CD1c-positive myeloid dendritic cell (primary cell): ENCODE measurements at regions not wholly inside any gene's neighbourhood (a gene's known extent, or its start where the extent isn't known, plus 50 kb on each side); places are given as distances from the start of the nearest gene placed in this dataset.

Source experiments
- DNase-seq: peaks from one replicate; pipeline ENCODE4 v3.0.0-alpha.2; 2016; ENCODE audit errors: extremely low spot score

- no peak for DNase-seq
Observed at GRCh38 chr17:14762736-14763479, 462.0 kb downstream of the HS3ST3B1 start.

- no peak for DNase-seq
Observed at GRCh38 chr17:14760719-14761411, 460.0 kb downstream of the HS3ST3B1 start.

DNA sequence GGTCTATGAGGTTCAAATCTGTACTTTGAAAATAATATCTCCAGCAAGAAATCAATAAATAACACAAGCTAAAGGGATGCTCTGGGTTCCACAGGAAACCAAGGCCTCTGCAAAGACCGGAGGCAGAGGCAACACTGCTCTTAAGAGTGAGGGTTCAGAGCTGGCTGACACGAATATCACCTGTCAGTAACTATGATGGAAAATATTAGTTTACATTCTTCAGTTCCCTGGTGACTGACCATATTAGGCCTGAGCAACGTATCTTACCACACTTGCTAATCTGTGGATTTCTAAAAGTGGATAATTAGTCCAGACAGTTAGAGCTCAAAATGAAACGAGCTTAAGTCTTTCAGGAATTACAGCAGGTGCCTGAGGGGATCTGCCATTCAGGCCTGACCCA, 459.3 kb downstream of the HS3ST3B1 start:
- no peak for DNase-seq

- DNase-seq, result no peak
Observed at GRCh38 chr17:14759325-14759724, 458.4 kb downstream of the HS3ST3B1 start.

DNA sequence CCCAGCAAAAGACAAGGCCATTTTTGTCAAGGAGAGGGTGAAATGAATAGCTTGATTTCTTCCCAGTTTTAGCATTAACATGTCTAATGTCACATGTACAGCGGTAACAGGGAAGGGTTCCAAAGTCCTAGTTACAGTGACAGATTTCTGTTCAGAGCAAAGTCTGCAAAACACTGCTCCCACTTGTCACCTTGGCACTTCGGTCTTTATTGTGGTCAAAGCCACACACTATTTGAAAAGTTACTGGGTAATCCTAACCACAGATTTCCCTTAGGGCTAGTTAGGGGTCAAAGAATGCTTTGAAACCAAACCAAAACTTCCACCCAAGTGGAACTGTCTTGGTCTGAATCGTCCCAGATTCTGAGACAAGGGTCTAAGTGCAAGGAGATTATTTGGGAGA, 455.6 kb downstream of the HS3ST3B1 start:
- DNase-seq, result no peak

DNA sequence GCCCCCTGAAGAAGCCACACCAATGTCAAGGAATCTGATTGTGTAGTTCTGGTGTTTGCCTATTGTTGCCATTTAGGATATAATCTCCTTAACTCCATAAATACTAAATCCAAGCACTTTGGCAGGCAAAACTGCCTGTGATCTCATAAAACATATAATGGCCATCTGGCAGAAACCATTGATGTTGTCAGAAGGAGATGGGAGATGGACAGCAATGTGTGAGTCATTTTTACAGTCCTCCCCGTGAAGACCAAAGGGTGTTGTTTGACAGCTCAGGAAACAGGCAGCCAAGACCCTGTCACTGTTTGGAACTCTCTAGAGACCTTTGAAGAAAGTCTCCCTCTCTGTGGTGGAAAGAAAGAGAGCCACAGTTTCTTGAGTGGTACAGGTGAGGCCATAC, 454.1 kb downstream of the HS3ST3B1 start:
- DNase-seq, result no peak

DNA sequence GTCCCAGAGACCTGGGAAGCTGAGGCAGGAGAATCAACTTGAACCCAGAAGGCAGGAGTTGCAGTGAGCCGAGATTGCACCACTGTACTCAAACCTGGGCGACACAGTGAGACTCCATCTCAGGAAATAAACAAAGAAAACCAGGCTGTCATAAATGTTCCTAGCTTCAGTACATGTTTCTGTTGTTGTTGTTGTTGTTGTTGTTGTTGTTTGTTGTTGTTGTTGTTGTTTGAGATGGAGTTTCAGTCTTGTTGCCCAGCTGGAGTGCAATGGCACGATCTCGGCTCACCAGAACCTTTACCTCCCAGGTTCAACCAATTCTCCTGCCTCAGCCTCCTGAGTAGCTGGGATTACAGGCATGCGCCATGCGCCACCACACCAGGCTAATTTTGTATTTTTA, 452.5 kb downstream of the HS3ST3B1 start:
- no peak for DNase-seq

DNA sequence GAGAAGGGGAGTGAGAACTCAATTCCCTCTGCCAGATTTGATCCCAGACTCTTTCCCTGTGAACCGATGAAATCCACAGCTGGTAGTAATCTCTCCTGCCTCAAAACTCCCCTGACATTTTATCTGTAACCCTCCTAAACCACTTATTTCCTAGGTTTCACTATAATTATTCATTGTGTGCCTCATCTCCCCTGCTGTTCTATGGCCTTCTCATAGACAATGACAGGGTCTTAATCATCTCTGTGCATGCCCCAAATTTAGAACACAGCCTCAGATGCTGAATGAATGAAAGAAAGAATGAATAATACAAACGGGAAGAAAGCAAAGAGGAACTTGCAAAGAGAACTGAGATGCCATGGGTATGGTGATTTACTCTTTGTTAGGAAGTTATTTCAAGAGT, 451.1 kb downstream of the HS3ST3B1 start:
- DNase-seq, result no peak

GRCh38 chr17:14750866-14751265, 450.0 kb downstream of the HS3ST3B1 start:
- no peak for DNase-seq

- no peak for DNase-seq
Observed at GRCh38 chr17:14749269-14749668, 448.4 kb downstream of the HS3ST3B1 start.

DNA sequence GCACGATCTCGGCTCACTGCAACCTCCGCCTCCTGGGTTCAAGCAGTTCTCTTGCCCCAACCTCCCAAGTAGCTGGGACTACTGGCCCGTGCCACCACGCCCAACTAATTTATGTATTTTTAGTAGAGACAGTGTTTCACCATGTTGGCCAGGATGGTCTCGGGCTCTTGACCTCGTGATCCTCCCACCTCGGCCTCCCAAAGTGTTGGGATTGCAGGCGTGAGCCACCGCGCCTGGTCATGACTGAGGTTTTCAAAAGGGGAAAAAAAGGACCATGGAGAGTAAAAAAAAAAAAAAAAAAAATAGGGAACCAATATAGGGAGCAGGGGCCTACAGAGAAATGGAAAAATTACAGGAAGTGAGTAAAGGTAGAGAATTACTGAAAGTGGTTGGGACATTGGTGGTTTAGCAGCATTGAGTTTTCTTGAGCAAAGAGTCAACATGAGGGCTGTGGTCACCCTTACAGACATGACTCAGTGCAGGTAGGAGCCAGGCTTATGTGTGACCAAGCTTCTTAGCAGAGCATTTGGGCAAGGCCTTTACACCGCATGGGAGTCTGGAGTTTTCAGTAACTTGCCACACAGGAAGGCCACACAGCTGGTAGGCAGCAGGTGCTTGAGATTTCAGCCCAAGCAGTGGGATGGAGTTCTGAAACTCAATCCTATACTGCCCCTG, 447.3 kb downstream of the HS3ST3B1 start:
- peak; percentile 62 for DNase-seq

- no peak for DNase-seq
Observed at GRCh38 chr17:14747603-14747950, 446.7 kb downstream of the HS3ST3B1 start.

DNA sequence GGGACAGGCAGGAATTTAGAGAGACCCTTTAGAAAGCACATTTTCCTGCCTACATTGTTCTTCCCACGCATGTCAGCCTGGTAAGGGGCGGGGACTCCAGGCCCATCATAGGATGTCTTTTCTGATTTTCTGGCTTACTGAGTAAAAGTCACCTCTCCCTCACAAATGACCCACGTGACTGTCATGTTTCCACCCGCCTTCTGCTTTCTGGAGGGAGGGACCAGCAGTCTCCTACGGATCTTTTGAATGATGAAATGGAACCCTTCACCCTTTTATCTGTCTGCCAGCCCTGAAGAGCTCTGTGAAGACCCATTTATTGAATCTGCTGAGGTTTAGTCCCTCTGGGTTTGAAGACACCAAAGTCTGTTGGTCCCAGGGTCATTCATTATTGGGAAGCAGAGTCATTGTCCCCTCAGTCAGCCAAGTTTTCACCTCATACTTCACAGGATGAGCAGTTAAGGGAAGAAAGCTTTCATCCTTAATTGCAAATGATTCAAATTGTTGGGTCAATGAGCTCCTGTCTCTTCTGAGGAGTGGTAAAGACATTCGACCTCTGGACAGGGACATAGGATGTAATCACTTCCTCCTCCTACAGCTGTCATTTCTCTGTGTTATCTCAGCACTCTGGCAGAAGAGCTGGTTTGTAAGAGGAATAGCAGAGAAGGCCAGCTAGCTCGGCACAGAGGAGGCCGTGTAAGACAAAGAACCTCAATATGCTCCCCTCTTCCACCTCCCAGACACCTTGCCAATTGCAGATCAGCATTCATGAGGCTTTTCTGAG, 446.1 kb downstream of the HS3ST3B1 start:
- peak; percentile 55 for DNase-seq

GRCh38 chr17:14745541-14745940, 444.7 kb downstream of the HS3ST3B1 start:
- no peak for DNase-seq

- DNase-seq, result peak; percentile 68
Observed at GRCh38 chr17:14744761-14745473, 444.0 kb downstream of the HS3ST3B1 start.

GRCh38 chr17:14741491-14741890, 440.6 kb downstream of the HS3ST3B1 start:
- no peak for DNase-seq

DNA sequence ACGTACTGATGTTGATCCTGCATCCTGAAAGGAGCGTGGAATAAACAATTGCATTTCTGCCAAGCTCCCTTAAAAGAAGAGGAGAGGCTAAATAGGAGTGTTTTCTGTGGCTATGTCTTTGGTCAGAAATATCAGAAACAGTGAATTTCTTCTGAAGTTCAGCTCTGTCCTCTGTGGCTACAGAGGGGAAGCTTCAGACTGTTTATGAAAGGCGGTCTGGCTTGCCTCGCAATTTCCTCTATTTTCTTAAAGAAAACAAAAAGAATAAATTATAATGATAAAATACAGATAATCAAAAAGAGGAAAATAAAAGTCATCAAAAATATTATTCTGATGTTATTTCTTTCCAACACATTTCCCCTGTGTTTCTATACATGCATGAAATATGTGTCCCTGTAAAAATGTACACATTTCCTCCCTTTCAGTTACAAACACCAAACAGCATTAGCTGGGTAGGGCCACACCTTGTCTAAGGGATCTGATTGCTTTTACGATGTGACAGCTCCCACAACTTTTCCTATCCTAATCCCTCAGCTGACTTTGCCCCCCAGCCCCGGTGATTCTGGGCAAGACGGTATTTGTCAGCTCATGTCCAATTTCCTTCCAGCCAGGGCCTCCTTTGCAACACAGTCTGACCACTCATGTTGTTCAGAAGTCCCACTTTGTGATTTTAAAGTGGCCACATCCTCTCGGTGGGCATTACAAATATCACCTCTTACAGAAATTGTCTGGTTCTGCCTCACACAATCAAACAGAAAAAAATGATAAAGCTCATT, 439.0 kb downstream of the HS3ST3B1 start:
- peak; percentile 54 for DNase-seq

DNA sequence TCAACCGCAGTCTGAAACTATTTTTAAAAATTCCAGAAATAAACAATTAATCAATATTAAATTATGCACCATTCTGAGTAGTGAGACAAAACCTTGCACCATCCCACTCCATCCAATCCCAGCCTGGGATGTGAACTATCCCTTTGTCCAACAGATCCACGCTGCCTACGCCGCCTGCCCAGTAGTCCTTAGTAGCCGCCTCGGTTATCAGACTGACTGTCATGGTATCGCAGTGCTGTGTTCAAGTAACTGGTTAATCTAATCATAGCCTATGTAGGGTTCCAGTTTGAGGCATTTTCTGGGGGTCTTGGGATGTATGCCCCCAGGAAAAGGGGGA, 437.7 kb downstream of the HS3ST3B1 start:
- DNase-seq, result no peak

DNA sequence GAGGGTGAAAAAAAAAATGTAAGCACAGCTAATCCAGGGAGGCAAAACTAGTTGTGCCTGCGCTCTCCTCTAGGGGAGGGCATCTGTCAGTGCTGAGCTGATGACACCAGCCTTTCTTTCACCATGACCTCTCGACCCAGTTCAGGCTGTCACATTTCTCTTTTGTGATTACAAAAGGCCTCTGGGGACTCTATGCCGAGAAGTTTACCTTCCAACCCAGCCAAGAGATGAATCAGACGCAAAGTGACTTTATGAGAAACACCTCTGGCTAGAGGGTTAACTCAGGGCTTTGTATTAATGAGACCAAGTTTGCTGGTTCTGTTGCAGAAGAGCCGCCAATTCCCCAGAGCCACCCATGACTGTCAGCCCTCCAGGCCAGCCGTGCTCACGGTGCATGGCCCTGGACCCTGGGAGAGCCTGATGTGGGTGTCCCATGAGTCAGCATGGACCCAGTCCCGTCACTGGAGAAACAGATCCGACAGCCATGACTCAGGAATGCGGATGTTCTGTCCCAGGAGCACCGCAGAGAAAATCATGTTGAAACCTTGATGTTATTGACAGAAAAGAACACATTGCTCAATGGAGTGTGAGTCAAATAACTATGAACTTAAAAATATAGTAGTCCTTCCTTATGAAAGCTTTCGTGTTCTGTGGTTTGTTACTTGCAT, 437.2 kb downstream of the HS3ST3B1 start:
- DNase-seq, result peak; percentile 95

DNA sequence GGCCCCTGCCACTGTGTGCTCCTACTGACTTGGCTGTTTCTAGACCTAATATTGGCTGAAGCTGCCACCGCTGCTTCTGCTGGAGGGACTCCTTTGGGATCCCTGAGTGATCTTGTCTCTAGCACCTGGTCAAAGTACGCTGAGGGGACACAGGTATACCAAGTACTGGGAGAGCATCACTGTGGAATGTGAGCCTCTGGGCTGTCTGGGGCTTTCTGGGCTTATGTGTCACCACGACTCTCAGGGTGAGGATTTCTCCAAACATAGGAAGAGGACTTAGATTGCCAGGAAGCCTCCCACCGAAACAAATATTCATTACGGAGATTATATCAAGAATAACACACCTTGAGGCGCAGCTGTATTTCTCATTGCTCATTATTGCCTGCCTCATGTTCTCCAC, 435.8 kb downstream of the HS3ST3B1 start:
- no peak for DNase-seq
